H9 (cell line): ENCODE measurements at regions not wholly inside any gene's neighbourhood (a gene's known extent, or its start where the extent isn't known, plus 50 kb on each side); places are given as distances from the start of the nearest gene placed in this dataset.

ENCODE experiments used
- DNase-seq: peaks from one replicate; pipeline ENCODE4 v3.0.0-alpha.2; 2017
- H2AFZ ChIP-seq: one replicate; pipeline ENCODE4 v1.6.1; 2013; ENCODE audit warnings: mild to moderate bottlenecking, low read length, control low read depth, moderate library complexity
- H2AK5ac ChIP-seq: 2 replicates; pipeline ENCODE4 v1.6.1; 2013; ENCODE audit warnings: low read length, control low read depth, mixed read lengths; ENCODE audit not compliant: insufficient read length
- H2BK120ac ChIP-seq: one replicate; pipeline ENCODE4 v1.6.1; 2013; ENCODE audit warnings: low read depth, mild to moderate bottlenecking, low read length, control low read depth, inconsistent platforms; ENCODE audit not compliant: poor library complexity, severe bottlenecking
- H2BK12ac ChIP-seq: 2 replicates; pipeline ENCODE4 v1.6.1; 2013; ENCODE audit warnings: low read length, control low read depth, mixed read lengths, low read depth; ENCODE audit not compliant: insufficient read length
- H2BK15ac ChIP-seq: 2 replicates; pipeline ENCODE4 v1.6.1; 2013; ENCODE audit warnings: low read depth, low read length, control low read depth
- H2BK20ac ChIP-seq: one replicate; pipeline ENCODE4 v1.6.1; 2013; ENCODE audit warnings: low read depth, mild to moderate bottlenecking, low read length, control low read depth, inconsistent platforms; ENCODE audit not compliant: poor library complexity, severe bottlenecking
- H2BK5ac ChIP-seq: 2 replicates; pipeline ENCODE4 v1.6.1; 2013; ENCODE audit warnings: low read length, control low read depth, mixed read lengths; ENCODE audit not compliant: insufficient read length
- H3K14ac ChIP-seq: 2 replicates; pipeline ENCODE4 v1.6.1; 2013; ENCODE audit warnings: low read length, control low read depth; ENCODE audit not compliant: insufficient read depth
- H3K18ac ChIP-seq: 2 replicates; pipeline ENCODE4 v1.6.1; 2013; ENCODE audit warnings: low read depth, mild to moderate bottlenecking, mixed read lengths, low read length, control low read depth; ENCODE audit not compliant: insufficient read length
- H3K23ac ChIP-seq: 2 replicates; pipeline ENCODE4 v1.6.1; 2013; ENCODE audit warnings: low read length, control low read depth, mixed read lengths, low read depth; ENCODE audit not compliant: insufficient read length
- H3K23me2 ChIP-seq: 2 replicates; pipeline ENCODE4 v1.6.1; 2013; ENCODE audit warnings: low read depth, mild to moderate bottlenecking, mixed read lengths, low read length, control low read depth; ENCODE audit not compliant: insufficient read length, poor library complexity, severe bottlenecking
- H3K27ac ChIP-seq: 2 replicates; pipeline ENCODE4 v1.5.1; 2013; ENCODE audit warnings: low read length, control low read depth, mixed read lengths, low read depth; ENCODE audit not compliant: insufficient read length
- H3K27me3 ChIP-seq: 2 replicates; pipeline ENCODE4 v1.6.1; 2013; ENCODE audit warnings: low read length, control low read depth, inconsistent platforms; ENCODE audit not compliant: insufficient read depth
- H3K4ac ChIP-seq: 2 replicates; pipeline ENCODE4 v1.6.1; 2013; ENCODE audit warnings: low read depth, mild to moderate bottlenecking, control low read depth, inconsistent platforms, low read length, moderate library complexity
- H3K4me1 ChIP-seq: 2 replicates; pipeline ENCODE4 v1.6.1; 2013; ENCODE audit warnings: low read length, control low read depth, inconsistent platforms; ENCODE audit not compliant: insufficient read depth
- H3K4me2 ChIP-seq: 2 replicates; pipeline ENCODE4 v1.6.1; 2013; ENCODE audit warnings: low read length, control low read depth, mixed read lengths; ENCODE audit not compliant: insufficient read length, insufficient read depth
- H3K56ac ChIP-seq: 2 replicates; pipeline ENCODE4 v1.6.1; 2013; ENCODE audit warnings: low read depth, mild to moderate bottlenecking, mixed read lengths, low read length, control low read depth; ENCODE audit not compliant: insufficient read length
- H3K79me1 ChIP-seq: 2 replicates; pipeline ENCODE4 v1.6.1; 2013; ENCODE audit warnings: low read depth, mild to moderate bottlenecking, moderate library complexity, low read length, control low read depth, inconsistent platforms; ENCODE audit not compliant: insufficient read depth, poor library complexity, severe bottlenecking
- H3K79me2 ChIP-seq: 2 replicates; pipeline ENCODE4 v1.6.1; 2013; ENCODE audit warnings: low read length, control low read depth, inconsistent platforms; ENCODE audit not compliant: insufficient read depth
- H3K9ac ChIP-seq: 2 replicates; pipeline ENCODE4 v1.6.1; 2013; ENCODE audit warnings: low read length, control low read depth, mixed read lengths; ENCODE audit not compliant: insufficient read length; ENCODE audit errors: extremely low read depth
- H3K9me3 ChIP-seq: one replicate; pipeline ENCODE4 v1.6.1; 2013; ENCODE audit warnings: low read depth, low read length, inconsistent platforms; ENCODE audit not compliant: control insufficient read depth
- H3T11ph ChIP-seq: one replicate; pipeline ENCODE4 v1.6.1; 2013; ENCODE audit warnings: mild to moderate bottlenecking, low read length, control low read depth, inconsistent platforms
- H4K20me1 ChIP-seq: one replicate; pipeline ENCODE4 v1.6.1; 2013; ENCODE audit not compliant: control insufficient read depth, insufficient read length, insufficient read depth
- H4K5ac ChIP-seq: 2 replicates; pipeline ENCODE4 v1.6.1; 2013; ENCODE audit warnings: low read depth, mild to moderate bottlenecking, mixed read lengths, low read length, control low read depth; ENCODE audit not compliant: insufficient read length
- H4K8ac ChIP-seq: replicated peaks from 2 replicates; pipeline ENCODE4 v1.6.1; 2013; ENCODE audit warnings: low read length, control low read depth, mixed read lengths, low read depth; ENCODE audit not compliant: insufficient read length
- H4K91ac ChIP-seq: 2 replicates; pipeline ENCODE4 v1.6.1; 2013; ENCODE audit warnings: low read depth, mild to moderate bottlenecking, moderate library complexity, mixed read lengths, low read length, control low read depth; ENCODE audit not compliant: insufficient read length
- H3K27ac Mint-ChIP-seq, 3 experiments: 2 replicates in 2 of 3; 3 replicates in 1 of 3; pipeline ENCODE4 v1.8.0; 2020 to 2021; ENCODE audit warnings: mixed read lengths in 3 of 3, mild to moderate bottlenecking in 1 of 3, moderate library complexity in 1 of 3
- H3K27me3 Mint-ChIP-seq: 2 replicates; pipeline ENCODE4 v1.8.0; 2021; ENCODE audit warnings: low read depth, mild to moderate bottlenecking, moderate library complexity, mixed read lengths
- H3K36me3 Mint-ChIP-seq, 3 experiments: 2 replicates in 2 of 3; 3 replicates in 1 of 3; pipeline ENCODE4 v1.8.0; 2020 to 2021; ENCODE audit warnings: low read depth in 3 of 3, mixed read lengths in 3 of 3; ENCODE audit not compliant: insufficient read depth in 1 of 3
- H3K4me1 Mint-ChIP-seq, 2 experiments: 2 replicates each; pipeline ENCODE4 v1.8.0; 2020; ENCODE audit warnings: mixed read lengths in 2 of 2
- H3K4me3 Mint-ChIP-seq, 2 experiments: 2 replicates in 1 of 2; 3 replicates in 1 of 2; pipeline ENCODE4 v1.8.0; 2020 to 2021; ENCODE audit warnings: mild to moderate bottlenecking in 2 of 2, mixed read lengths in 2 of 2, moderate library complexity in 1 of 2
- H3K9me3 Mint-ChIP-seq, 2 experiments: 2 replicates in 1 of 2; 3 replicates in 1 of 2; pipeline ENCODE4 v1.8.0; 2020; ENCODE audit warnings: mild to moderate bottlenecking in 2 of 2, mixed read lengths in 2 of 2, moderate library complexity in 1 of 2
- CTCF ChIP-seq: fragments of 200-600 bp; sonication (generic); conservative IDR thresholded peaks from 3 replicates; pipeline ENCODE4 v1.8.0; 2021; ENCODE audit warnings: antibody characterized with exemption, mild to moderate bottlenecking
- WGBS: extraction: QIAGEN DNeasy Blood & Tissue Kit; methylation state at CpG from one replicate; pipeline ENCODE4 v1.1.7; 2013; ENCODE audit warnings: missing lambda C conversion rate, low lambda C conversion rate, mixed read lengths; ENCODE audit not compliant: insufficient read length; ENCODE audit errors: extremely low coverage; 5-methylcytosine and 5-hydroxymethylcytosine counted together

- no peak for DNase-seq
- Histone ChIP-seq H3K27me3 (no peaks in the 10 kb centered on the region), H2BK12ac (no peak overlapping the region), H4K8ac (no peak overlapping the region), H3K18ac (no peak overlapping the region), H2BK20ac (no peak overlapping the region), H3K79me2 (no peaks in the 10 kb centered on the region), H4K5ac (no peak overlapping the region), H2BK5ac (no peak overlapping the region), H3K9me3 (no peaks in the 10 kb centered on the region), H3K79me1 (no peaks in the 10 kb centered on the region), H3K9ac (no peak overlapping the region), H3K4ac (no peak overlapping the region), H3T11ph (no peak overlapping the region), H3K14ac (no peak overlapping the region), H3K56ac (no peak overlapping the region), H3K23ac (no peak overlapping the region), H3K27ac (no peak overlapping the region), H3K4me2 (no peak overlapping the region), H3K23me2 (no peaks in the 10 kb centered on the region), H2BK120ac (no peak overlapping the region), H4K20me1 (no peaks in the 10 kb centered on the region), H3K4me1 (no peaks in the 10 kb centered on the region), H2AFZ (no peak overlapping the region), H2AK5ac (no peak overlapping the region), H4K91ac (no peak overlapping the region), H2BK15ac (no peak overlapping the region)
- Mint-ChIP-seq H3K27me3 (no peaks in the 10 kb centered on the region), H3K9me3 (no peaks in the 10 kb centered on the region), H3K36me3 (no peaks in the 10 kb centered on the region), H3K4me1 (no peaks in the 10 kb centered on the region), H3K27ac (no peak overlapping the region), H3K4me3 (no peak overlapping the region)
- no CpG with 5 or more reads among the region's 2 CpGs for WGBS
- TF ChIP-seq CTCF = no peak
These were observed 361.2 kb upstream of the TRPC7 start for GRCh38 chr5:136726506-136726905.
